HepG2 (cell line): ENCODE measurements at regions not wholly inside any gene's neighbourhood (a gene's known extent, or its start where the extent isn't known, plus 50 kb on each side); places are given as distances from the start of the nearest gene placed in this dataset.

Experiments
- ATAC-seq: fragments of 200-7000 bp; cut with Tn5 transposase; 3 replicates; pipeline ENCODE4 v1.9.1; 2020; ENCODE audit warnings: mild to moderate bottlenecking, moderate library complexity
- BruUV-seq: library from RNA; stranded (reverse); fragments of 400-500 nt; replicated peaks from 2 replicates; lab custom pipeline; 2021; lab: Mats Ljungman, UMichigan
- CTCF ChIA-PET: fragments of 300-600 bp; formaldehyde crosslinking; extraction: SDS; loops from one replicate; lab custom pipeline; 2021; ENCODE audit warnings: low total read pairs, inconsistent platforms, low intra/inter-chr PET ratio; lab: Yijun Ruan, JAX
- POLR2A ChIA-PET: fragments of 350-600 bp; sonication (Branson Sonifier 250); formaldehyde crosslinking; loops from one replicate; lab custom pipeline; 2020; ENCODE audit warnings: antibody characterized with exemption, inconsistent platforms; lab: Yijun Ruan, JAX
- DNase-seq: peaks from one replicate; pipeline ENCODE4 v3.0.0-alpha.2; 2015; ENCODE audit warnings: low spot score
- FAIRE-seq: peaks from 3 replicates; lab custom pipeline; 2011; peaks lifted over from hg19 to GRCh38; lab: Jason Lieb, UNC
- H2AFZ ChIP-seq: one replicate; pipeline ENCODE4 v1.6.1; 2011; ENCODE audit warnings: low read length, inconsistent platforms
- H3K27ac ChIP-seq: fragments of 300-600 bp; 3 replicates; pipeline ENCODE4 v1.8.0; 2011; ENCODE audit warnings: mixed run types, mild to moderate bottlenecking, mixed read lengths, low read length, inconsistent platforms; ENCODE audit not compliant: insufficient read depth; ENCODE audit errors: extremely low read length
- H3K27me3 ChIP-seq, 2 experiments: fragments of 200-600 bp in 1 of 2; 2 replicates in 1 of 2; 3 replicates in 1 of 2; pipeline versions ENCODE4 v1.6.0 to v1.8.0; 2011; ENCODE audit warnings: low read length in 2 of 2, mild to moderate bottlenecking in 2 of 2, moderate library complexity in 2 of 2, inconsistent platforms in 1 of 2; ENCODE audit not compliant: insufficient read depth in 2 of 2, control insufficient read depth in 1 of 2
- H3K36me3 ChIP-seq, 2 experiments: fragments of 200-600 bp in 1 of 2; replicated peaks in 1 of 2; 2 replicates in 1 of 2; 3 replicates in 1 of 2; pipeline versions ENCODE4 v1.5.1 to v1.8.0; 2011; ENCODE audit warnings: low read length in 2 of 2, inconsistent platforms in 1 of 2; ENCODE audit not compliant: insufficient read depth in 2 of 2, control insufficient read depth in 1 of 2
- H3K4me1 ChIP-seq: 2 replicates; pipeline ENCODE4 v1.5.1; 2012; ENCODE audit warnings: low read length, inconsistent platforms; ENCODE audit not compliant: insufficient read depth
- H3K4me2 ChIP-seq: 2 replicates; pipeline ENCODE4 v1.6.0; 2011; ENCODE audit warnings: low read depth, low read length, inconsistent platforms
- H3K4me3 ChIP-seq, 3 experiments: fragments of 200-600 bp in 1 of 3; sonication (generic), shearing (Covaris generic) in 1 of 3; replicated peaks in 1 of 3; 2 replicates each; pipeline ENCODE4 v1.5.1; 2011 to 2016; ENCODE audit warnings: low read length in 3 of 3, inconsistent platforms in 2 of 3, low read depth in 2 of 3, mild to moderate bottlenecking in 2 of 3, control low read depth in 1 of 3, mixed read lengths in 1 of 3; ENCODE audit not compliant: insufficient read depth in 1 of 3
- H3K79me2 ChIP-seq: one replicate; pipeline ENCODE4 v1.6.1; 2011; ENCODE audit warnings: low read length, inconsistent platforms; ENCODE audit not compliant: insufficient read depth
- H3K9ac ChIP-seq: 2 replicates; pipeline ENCODE4 v1.6.0; 2011; ENCODE audit warnings: mild to moderate bottlenecking, low read depth, low read length, inconsistent platforms; ENCODE audit not compliant: insufficient read depth
- H3K9me3 ChIP-seq: 2 replicates; pipeline ENCODE4 v1.5.1; 2012; ENCODE audit warnings: mild to moderate bottlenecking, low read length
- H4K20me1 ChIP-seq: 2 replicates; pipeline ENCODE4 v1.6.0; 2011; ENCODE audit warnings: inconsistent platforms, mild to moderate bottlenecking, low read length, moderate library complexity; ENCODE audit not compliant: insufficient read depth
- ATRX ChIP-seq: sonication (generic); formaldehyde crosslinking; IDR thresholded peaks from 2 replicates; pipeline ENCODE4 v1.4.0; 2020; ENCODE audit warnings: missing genetic modification reagents, borderline replicate concordance
- CTCF ChIP-seq: sonication (generic); formaldehyde crosslinking; IDR thresholded peaks from 2 replicates; pipeline ENCODE4 v1.5.0; 2020; ENCODE audit warnings: mild to moderate bottlenecking, missing genetic modification reagents, moderate library complexity
- FOXA3 ChIP-seq: IDR thresholded peaks from 2 replicates; pipeline ENCODE4 v1.6.1; 2016; ENCODE audit warnings: missing genetic modification reagents, missing compliant biosample characterization
- GABPB1 ChIP-seq: IDR thresholded peaks from 2 replicates; pipeline ENCODE4 v1.6.1; 2016; ENCODE audit warnings: mild to moderate bottlenecking, missing genetic modification reagents, moderate library complexity, missing compliant biosample characterization
- HINFP ChIP-seq: sonication (generic); formaldehyde crosslinking; IDR thresholded peaks from 2 replicates; pipeline ENCODE4 v1.4.0; 2020; ENCODE audit warnings: low read depth, mild to moderate bottlenecking, missing genetic modification reagents
- MEF2D ChIP-seq: sonication (generic); formaldehyde crosslinking; IDR thresholded peaks from 2 replicates; pipeline ENCODE4 v1.5.1; 2020; ENCODE audit warnings: mild to moderate bottlenecking, missing genetic modification reagents
- TRIM24 ChIP-seq: sonication (generic); formaldehyde crosslinking; IDR thresholded peaks from 2 replicates; pipeline ENCODE4 v1.8.0; 2022; ENCODE audit warnings: mild to moderate bottlenecking, missing genetic modification reagents
- TSC22D2 ChIP-seq: sonication (generic); formaldehyde crosslinking; IDR thresholded peaks from 2 replicates; pipeline ENCODE4 v1.5.1; 2020; ENCODE audit warnings: missing genetic modification reagents, mild to moderate bottlenecking, borderline replicate concordance
- ZBTB33 ChIP-seq: sonication (generic); formaldehyde crosslinking; IDR thresholded peaks from 2 replicates; pipeline ENCODE4 v1.4.0; 2020; ENCODE audit warnings: missing genetic modification reagents
- ZKSCAN8 ChIP-seq: IDR thresholded peaks from 2 replicates; pipeline ENCODE4 v1.6.1; 2016; ENCODE audit warnings: borderline replicate concordance, missing genetic modification reagents, missing compliant biosample characterization
- ZNF691 ChIP-seq: sonication (generic); formaldehyde crosslinking; IDR thresholded peaks from 2 replicates; pipeline ENCODE4 v1.4.0; 2020; ENCODE audit warnings: missing genetic modification reagents, low read depth, mild to moderate bottlenecking, borderline replicate concordance
- ZNF788 ChIP-seq: sonication (generic); formaldehyde crosslinking; IDR thresholded peaks from 2 replicates; pipeline ENCODE4 v1.5.0; 2020; ENCODE audit warnings: mild to moderate bottlenecking, missing genetic modification reagents, borderline replicate concordance
- WGBS: methylation state at CpG from one replicate; pipeline ENCODE4 v1.1.6; 2017; ENCODE audit warnings: low lambda C conversion rate; 5-methylcytosine and 5-hydroxymethylcytosine counted together
- in situ Hi-C: cut with HindIII; loops from 2 replicates; pipeline ENCODE4 v1.10.0; 2017; ENCODE audit warnings: low pct_unique_long_range_greater_than_20kb; ENCODE audit not compliant: extremely low pct_ligation_motif_present
- intact Hi-C: fragments of 100-400 bp; cut with micrococcal nuclease; formaldehyde crosslinking; loops from one replicate; pipeline ENCODE4 v1.10.0; 2022; ENCODE audit not compliant: unreplicated experiment

- Histone ChIP-seq H3K27me3 (no peaks in the 10 kb centered on the region), H3K36me3 (no peaks in the 10 kb centered on the region), H3K9ac (no peak overlapping the region), H2AFZ (no peak overlapping the region), H3K27ac (no peak overlapping the region), H3K9me3 (peaks cover 11% of the 10 kb centered on the region; the same call in 1 of the 2 replicates), H3K4me3 (no peak overlapping the region), H3K79me2 (no peaks in the 10 kb centered on the region), H3K4me2 (no peak overlapping the region), H3K4me1 (peaks cover 25% of the 10 kb centered on the region), H4K20me1 (no peaks in the 10 kb centered on the region)
- TF ChIP-seq ZKSCAN8 (CRISPR knock-in tag) (no peak), MEF2D (CRISPR knock-in tag) (no peak), ZNF788 (no peak)
- intact Hi-C loops (no loop called here), in situ Hi-C loops (no loop called here)
- no peak for FAIRE-seq
- ChIA-PET POLR2A (interaction anchor here (0.6 kb wide), 1 partner anchor 22 kb away, joined by 3 read pairs; no protein-coding TSS in a partner anchor), CTCF (no interaction called here)
- WGBS, result 84% methylated on average over 3 of the region's 3 CpGs
- BruUV-seq, result no TSS peak
- DNase-seq, result no peak
- ATAC-seq, result no peak
Observed at GRCh38 chr16:50480206-50480605, 68.0 kb upstream of the NKD1 start.

GRCh38 chr16:50479771-50480170 is 68.4 kb upstream of the NKD1 start:
- ChIA-PET CTCF (no interaction called here), POLR2A (no interaction called here)
- DNase-seq, result no peak
- no peaks in the 10 kb centered on the region for H3K36me3 ChIP-seq
- 85% methylated on average over 5 of the region's 5 CpGs for WGBS
- peaks cover 25% of the 10 kb centered on the region for H3K4me1 ChIP-seq
- in situ Hi-C loops, result no loop called here
- H3K4me2 ChIP-seq, result no peak overlapping the region
- H3K4me3 ChIP-seq, result no peak overlapping the region
- TF ChIP-seq FOXA3 (CRISPR knock-in tag) (no peak), GABPB1 (CRISPR knock-in tag) (no peak), ATRX (CRISPR knock-in tag) (no peak), CTCF (CRISPR knock-in tag) (no peak), TRIM24 (CRISPR knock-in tag) (no peak), ZBTB33 (CRISPR knock-in tag) (no peak), HINFP (CRISPR knock-in tag) (no peak), TSC22D2 (CRISPR knock-in tag) (no peak), ZNF691 (CRISPR knock-in tag) (no peak)
- no peak overlapping the region for H3K9ac ChIP-seq
- no peaks in the 10 kb centered on the region for H4K20me1 ChIP-seq
- ATAC-seq, result no peak
- no peaks in the 10 kb centered on the region for H3K79me2 ChIP-seq
- no peak for FAIRE-seq
- peaks cover 11% of the 10 kb centered on the region; the same call in 1 of the 2 replicates for H3K9me3 ChIP-seq
- H3K27me3 ChIP-seq, result no peaks in the 10 kb centered on the region
- H2AFZ ChIP-seq, result no peak overlapping the region
- intact Hi-C loops, result no loop called here
- no peak overlapping the region for H3K27ac ChIP-seq
- no TSS peak for BruUV-seq
